OCI-LY3 (cell line): ENCODE measurements at regions not wholly inside any gene's neighbourhood (a gene's known extent, or its start where the extent isn't known, plus 50 kb on each side); places are given as distances from the start of the nearest gene placed in this dataset.

Source experiments
- H2AFZ ChIP-seq: fragments of 200-600, 300-600 bp; shearing (Covaris generic); 2 replicates; pipeline ENCODE4 v1.6.0; 2014; ENCODE audit warnings: antibody characterized with exemption, low read depth, low read length
- H3K27ac ChIP-seq: fragments of 200-600, 300-600 bp; sonication (generic); 2 replicates; pipeline ENCODE4 v1.5.1; 2014; ENCODE audit warnings: mild to moderate bottlenecking, low read length, moderate library complexity, mixed read lengths
- H3K27me3 ChIP-seq: fragments of 200-600, 300-600 bp; sonication (generic); 2 replicates; pipeline ENCODE4 v1.6.1; 2014; ENCODE audit warnings: low read depth, low read length, mixed read lengths
- H3K36me3 ChIP-seq: fragments of 200-600, 300-600 bp; sonication (generic); replicated peaks from 2 replicates; pipeline ENCODE3; 2014; ENCODE audit warnings: low read depth, low read length, mixed read lengths
- H3K4me1 ChIP-seq: fragments of 300-600, 200-600 bp; sonication (generic); 2 replicates; pipeline ENCODE4 v1.6.1; 2014; ENCODE audit warnings: low read length, mixed read lengths
- H3K4me2 ChIP-seq: fragments of 200-600, 300-600 bp; sonication (generic); 2 replicates; pipeline ENCODE4 v1.6.1; 2014; ENCODE audit warnings: low read length, mixed read lengths
- H3K4me3 ChIP-seq: fragments of 300-600, 200-600 bp; sonication (generic); 2 replicates; pipeline ENCODE4 v1.5.1; 2014; ENCODE audit warnings: antibody characterized with exemption, mild to moderate bottlenecking, low read length, moderate library complexity
- H3K79me2 ChIP-seq: fragments of 300-600, 200-600 bp; shearing (Covaris generic); 2 replicates; pipeline ENCODE4 v1.6.1; 2014; ENCODE audit warnings: mild to moderate bottlenecking, low read length, mixed read lengths
- H3K9ac ChIP-seq: fragments of 300-600, 200-600 bp; shearing (Covaris generic); 2 replicates; pipeline ENCODE4 v1.6.0; 2014; ENCODE audit warnings: mild to moderate bottlenecking, low read length, moderate library complexity
- H3K9me3 ChIP-seq: fragments of 200-600, 300-600 bp; shearing (Covaris generic); 2 replicates; pipeline ENCODE4 v1.6.1; 2014; ENCODE audit warnings: low read length, mixed read lengths; ENCODE audit not compliant: insufficient read depth
- H4K20me1 ChIP-seq: fragments of 200-600, 300-600 bp; sonication (generic); 2 replicates; pipeline ENCODE4 v1.6.1; 2016; ENCODE audit warnings: low read length, mixed read lengths; ENCODE audit not compliant: insufficient read depth
- CTCF ChIP-seq: fragments of 200-600, 300-600 bp; sonication (generic); IDR thresholded peaks from 2 replicates; pipeline ENCODE4 v1.5.1; 2014; ENCODE audit warnings: antibody characterized with exemption, low read length, low read depth
- EZH2phosphoT487 ChIP-seq: fragments of 200-600 bp; shearing (Covaris generic); IDR thresholded peaks from 2 replicates; pipeline ENCODE4 v1.6.1; 2018; ENCODE audit warnings: antibody characterized with exemption, mixed run types, low read depth

DNA sequence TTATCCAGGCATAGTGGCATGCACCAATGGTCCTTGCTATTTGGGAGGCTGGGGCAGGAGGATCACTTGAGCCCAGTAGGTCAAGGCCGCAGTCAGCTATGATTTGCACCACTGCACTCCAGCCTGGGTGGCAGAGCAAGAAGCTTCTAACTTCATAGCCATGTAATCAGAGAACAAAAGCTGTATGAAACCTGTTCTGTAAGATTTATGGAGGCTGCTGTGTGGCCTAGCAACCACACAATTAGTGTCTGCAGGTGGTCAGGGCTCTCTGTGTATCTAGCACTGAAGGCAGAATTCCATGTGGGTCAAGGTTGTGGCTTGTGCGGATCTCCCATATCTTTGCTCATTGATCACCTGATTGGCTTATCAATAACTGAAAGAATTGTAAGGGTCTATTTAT is 221.5 kb upstream of the FOXK1 start:
- H4K20me1 ChIP-seq: no peaks in the 10 kb centered on the region
- H3K4me2 ChIP-seq: no peak overlapping the region
- no peaks in the 10 kb centered on the region for H3K36me3 ChIP-seq
- no peak overlapping the region for H2AFZ ChIP-seq
- H3K9me3 ChIP-seq: no peaks in the 10 kb centered on the region
- no peaks in the 10 kb centered on the region for H3K27me3 ChIP-seq
- no peak overlapping the region for H3K9ac ChIP-seq
- no peak overlapping the region for H3K4me3 ChIP-seq
- no peaks in the 10 kb centered on the region for H3K79me2 ChIP-seq
- H3K27ac ChIP-seq: no peak overlapping the region
- TF ChIP-seq CTCF (no peak), EZH2phosphoT487 (no peak)
- H3K4me1 ChIP-seq: no peaks in the 10 kb centered on the region

GRCh38 chr7:4461531-4461930 is 220.6 kb upstream of the FOXK1 start:
- Histone ChIP-seq H3K36me3 (no peaks in the 10 kb centered on the region), H3K79me2 (no peaks in the 10 kb centered on the region)

GRCh38 chr7:4468320-4469102 is 213.6 kb upstream of the FOXK1 start:
- Histone ChIP-seq H3K79me2 (no peaks in the 10 kb centered on the region), H3K9me3 (no peaks in the 10 kb centered on the region), H3K27me3 (no peaks in the 10 kb centered on the region), H3K4me2 (no peak overlapping the region), H2AFZ (no peak overlapping the region), H4K20me1 (no peaks in the 10 kb centered on the region), H3K36me3 (no peaks in the 10 kb centered on the region), H3K4me1 (no peaks in the 10 kb centered on the region), H3K27ac (no peak overlapping the region), H3K9ac (no peak overlapping the region), H3K4me3 (no peak overlapping the region)
- no peak for TF ChIP-seq CTCF
- TF ChIP-seq EZH2phosphoT487: no peak

More at GRCh38 chr7:4461531-4461930, 220.6 kb upstream of the FOXK1 start:
- Histone ChIP-seq H2AFZ (no peak overlapping the region), H3K27me3 (no peaks in the 10 kb centered on the region), H3K27ac (no peak overlapping the region), H3K9ac (no peak overlapping the region), H4K20me1 (no peaks in the 10 kb centered on the region), H3K4me2 (no peak overlapping the region), H3K9me3 (no peaks in the 10 kb centered on the region), H3K4me3 (no peak overlapping the region), H3K4me1 (no peaks in the 10 kb centered on the region)
- TF ChIP-seq CTCF (no peak), EZH2phosphoT487 (no peak)

- no peaks in the 10 kb centered on the region for H3K79me2 ChIP-seq
- no peaks in the 10 kb centered on the region for H3K4me1 ChIP-seq
- no peak overlapping the region for H3K9ac ChIP-seq
- H3K9me3 ChIP-seq: no peaks in the 10 kb centered on the region
- H3K4me2 ChIP-seq: no peak overlapping the region
- TF ChIP-seq CTCF (no peak), EZH2phosphoT487 (no peak)
- no peaks in the 10 kb centered on the region for H3K27me3 ChIP-seq
- no peaks in the 10 kb centered on the region for H4K20me1 ChIP-seq
- no peaks in the 10 kb centered on the region for H3K36me3 ChIP-seq
- H3K27ac ChIP-seq: no peak overlapping the region
- H3K4me3 ChIP-seq: no peak overlapping the region
- no peak overlapping the region for H2AFZ ChIP-seq
Observed at GRCh38 chr7:4470246-4470645, 211.8 kb upstream of the FOXK1 start.
